ENCODE measurements at regions not wholly inside any gene's neighbourhood (a gene's known extent, or its start where the extent isn't known, plus 50 kb on each side); places are given as distances from the start of the nearest gene placed in this dataset.

GRCh38 chr2:205924676-205925075, 161.3 kb downstream of the INO80D start:
- TF ChIP-seq YY1 (IDR thresholded peaks at IDR 0.05; ENCODE audit: extremely low read depth, insufficient replicate concordance, low read depth, low read length) (no peak), CTCF (IDR thresholded peaks at IDR 0.05 in 2 of 3, conservative IDR thresholded peaks at IDR 0.05 in 1 of 3; ENCODE audit: borderline replicate concordance in 1 of 3, insufficient read depth in 1 of 3, low read depth in 2 of 3, low read length in 2 of 3) (no peak), SRF (IDR thresholded peaks at IDR 0.05; ENCODE audit: low read depth) (no peak), SIN3A (IDR thresholded peaks at IDR 0.05; ENCODE audit: low read depth) (no peak), EZH2phosphoT487 (IDR thresholded peaks at IDR 0.05; ENCODE audit: borderline replicate concordance) (no peak), RAD21 (IDR thresholded peaks at IDR 0.05; ENCODE audit: low read depth) (no peak), EZH2 (IDR thresholded peaks at IDR 0.05) (no peak), POLR2A (IDR thresholded peaks at IDR 0.05; ENCODE audit: borderline replicate concordance, extremely low read depth, insufficient read depth, insufficient read length) (no peak), CEBPB (IDR thresholded peaks at IDR 0.05; ENCODE audit: low read depth) (no peak), MAX (IDR thresholded peaks at IDR 0.05) (no peak), TCF7L2 (IDR thresholded peaks at IDR 0.05; ENCODE audit: borderline replicate concordance, extremely low read depth, insufficient read depth, insufficient read length) (no peak), CBX3 (IDR thresholded peaks at IDR 0.05; ENCODE audit: low read depth) (no peak), ZBTB33 (IDR thresholded peaks at IDR 0.05; ENCODE audit: extremely low read depth, insufficient replicate concordance, low read length) (no peak), POLR2AphosphoS5 (IDR thresholded peaks at IDR 0.05; ENCODE audit: low read depth, low read length) (no peak), ZNF274 (IDR thresholded peaks at IDR 0.05; ENCODE audit: low read depth, low read length) (no peak), JUND (IDR thresholded peaks at IDR 0.05) (no peak), EGR1 (IDR thresholded peaks at IDR 0.05; ENCODE audit: low read depth) (no peak)
- TF ChIP-seq, protein P1, sequence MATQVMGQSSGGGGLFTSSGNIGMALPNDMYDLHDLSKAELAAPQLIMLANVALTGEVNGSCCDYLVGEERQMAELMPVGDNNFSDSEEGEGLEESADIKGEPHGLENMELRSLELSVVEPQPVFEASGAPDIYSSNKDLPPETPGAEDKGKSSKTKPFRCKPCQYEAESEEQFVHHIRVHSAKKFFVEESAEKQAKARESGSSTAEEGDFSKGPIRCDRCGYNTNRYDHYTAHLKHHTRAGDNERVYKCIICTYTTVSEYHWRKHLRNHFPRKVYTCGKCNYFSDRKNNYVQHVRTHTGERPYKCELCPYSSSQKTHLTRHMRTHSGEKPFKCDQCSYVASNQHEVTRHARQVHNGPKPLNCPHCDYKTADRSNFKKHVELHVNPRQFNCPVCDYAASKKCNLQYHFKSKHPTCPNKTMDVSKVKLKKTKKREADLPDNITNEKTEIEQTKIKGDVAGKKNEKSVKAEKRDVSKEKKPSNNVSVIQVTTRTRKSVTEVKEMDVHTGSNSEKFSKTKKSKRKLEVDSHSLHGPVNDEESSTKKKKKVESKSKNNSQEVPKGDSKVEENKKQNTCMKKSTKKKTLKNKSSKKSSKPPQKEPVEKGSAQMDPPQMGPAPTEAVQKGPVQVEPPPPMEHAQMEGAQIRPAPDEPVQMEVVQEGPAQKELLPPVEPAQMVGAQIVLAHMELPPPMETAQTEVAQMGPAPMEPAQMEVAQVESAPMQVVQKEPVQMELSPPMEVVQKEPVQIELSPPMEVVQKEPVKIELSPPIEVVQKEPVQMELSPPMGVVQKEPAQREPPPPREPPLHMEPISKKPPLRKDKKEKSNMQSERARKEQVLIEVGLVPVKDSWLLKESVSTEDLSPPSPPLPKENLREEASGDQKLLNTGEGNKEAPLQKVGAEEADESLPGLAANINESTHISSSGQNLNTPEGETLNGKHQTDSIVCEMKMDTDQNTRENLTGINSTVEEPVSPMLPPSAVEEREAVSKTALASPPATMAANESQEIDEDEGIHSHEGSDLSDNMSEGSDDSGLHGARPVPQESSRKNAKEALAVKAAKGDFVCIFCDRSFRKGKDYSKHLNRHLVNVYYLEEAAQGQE (IDR thresholded peaks at IDR 0.05; ENCODE audit: low read depth): no peak
- TF ChIP-seq, protein P2, sequence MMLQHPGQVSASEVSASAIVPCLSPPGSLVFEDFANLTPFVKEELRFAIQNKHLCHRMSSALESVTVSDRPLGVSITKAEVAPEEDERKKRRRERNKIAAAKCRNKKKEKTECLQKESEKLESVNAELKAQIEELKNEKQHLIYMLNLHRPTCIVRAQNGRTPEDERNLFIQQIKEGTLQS (IDR thresholded peaks at IDR 0.05): no peak
- Histone ChIP-seq H3K79me2 (ENCODE audit: insufficient read depth, low read length) (no peaks in the 10 kb centered on the region), H3K27ac (ENCODE audit: low read depth, low read length) (no peak overlapping the region), H3K27me3 (ENCODE audit: insufficient read depth, low read length) (peaks cover 24% of the 10 kb centered on the region), H3K9ac (ENCODE audit: low read length) (no peak overlapping the region), H2AFZ (ENCODE audit: low read depth, low read length, poor library complexity, severe bottlenecking) (no peak overlapping the region), H3K4me2 (ENCODE audit: low read length) (no peak overlapping the region), H3K4me1 (ENCODE audit: control insufficient read depth in 1 of 2, insufficient read depth in 2 of 2, low read length in 2 of 2) (peaks cover 0 to 8% of the 10 kb centered on the region in 2 experiments; a peak in 2 of 4 replicates), H3K9me3 (ENCODE audit: control insufficient read depth in 1 of 2, insufficient read depth in 1 of 2, low read depth in 1 of 2, low read length in 2 of 2) (no peaks in the 10 kb centered on the region), H3K36me3 (ENCODE audit: control insufficient read depth in 1 of 2, insufficient read depth in 2 of 2, low read length in 2 of 2) (no peaks in the 10 kb centered on the region), H3K9me2 (ENCODE audit: insufficient read depth) (no peaks in the 10 kb centered on the region), H4K20me1 (ENCODE audit: insufficient read depth) (no peaks in the 10 kb centered on the region), H3K4me3 (replicated peaks in 1 of 2; ENCODE audit: low read depth in 1 of 2, low read length in 2 of 2) (no peak overlapping the region)
- DNase-seq (ENCODE audit: low read depth, low spot score) (no peak), ATAC-seq (no peak)
- BruUV-seq (replicated peaks): no TSS peak
- ChIA-PET RAD21 (ENCODE audit: low non-redundant PET in 1 of 2, low total read pairs in 2 of 2, uncharacterized antibody in 2 of 2, unreplicated experiment in 2 of 2) (no interaction called here), CTCF (no interaction called here), POLR2A (no interaction called here)
- intact Hi-C loops (cut with micrococcal nuclease): loop anchor here (2.0 to 10.0 kb wide), 5 partner anchors 247 to 1820 kb away; no protein-coding TSS in a partner anchor

Measured in HCT116 (cell line).